ENCODE measurements at regions not wholly inside any gene's neighbourhood (a gene's known extent, or its start where the extent isn't known, plus 50 kb on each side); places are given as distances from the start of the nearest gene placed in this dataset.

DNA sequence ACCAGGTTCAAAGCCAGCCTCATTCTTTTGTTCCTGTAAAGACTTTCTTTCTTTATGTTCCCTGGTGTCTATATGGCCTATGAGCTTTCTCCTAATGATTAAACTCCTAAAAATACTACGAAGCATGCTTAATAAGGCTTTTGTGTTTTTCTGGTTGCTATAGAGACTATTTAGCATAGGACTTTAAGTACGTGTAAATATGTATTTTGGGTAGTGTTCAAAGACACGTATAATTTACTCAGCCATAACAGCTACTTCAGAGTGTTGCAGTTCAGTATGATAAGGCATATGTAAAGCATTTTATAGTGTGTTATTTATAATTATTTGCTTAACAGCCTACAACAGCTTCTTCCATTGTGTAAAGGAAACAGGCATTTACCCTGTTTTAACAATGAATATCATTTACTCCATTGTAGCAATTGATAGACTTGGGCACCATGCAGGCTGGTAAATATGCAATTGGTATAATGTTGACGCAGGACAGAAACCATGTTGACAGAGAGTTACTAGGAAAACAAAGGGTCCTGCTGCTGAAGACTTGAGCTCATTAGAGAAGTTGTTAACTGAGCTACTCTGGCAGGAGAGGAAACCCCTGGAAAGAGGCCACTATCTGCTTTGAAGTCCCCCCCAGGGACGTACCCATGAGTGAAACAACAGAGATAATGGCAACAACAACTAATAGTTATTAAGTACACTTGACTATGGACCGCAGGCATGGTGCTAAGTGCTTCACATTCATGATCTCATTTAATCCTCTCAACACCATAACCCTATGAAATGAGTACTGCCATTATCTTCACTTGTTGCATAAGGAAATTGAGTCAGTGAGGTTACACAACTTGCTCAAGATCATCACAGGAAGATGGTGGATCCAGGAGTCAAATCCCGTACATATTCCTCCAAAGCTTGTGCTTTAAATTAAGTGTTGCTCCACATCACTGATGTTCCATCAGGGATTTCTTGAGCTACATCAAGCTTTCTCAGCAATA, 342.2 kb upstream of the DYNLRB2 start:
- WGBS = 59% methylated on average over 7 of the region's 7 CpGs
- H3K9me3 ChIP-seq = no peaks in the 10 kb centered on the region
- no peaks in the 10 kb centered on the region for H3K27me3 ChIP-seq
- H3K4me3 ChIP-seq = no peak overlapping the region
- TF ChIP-seq, protein P1, sequence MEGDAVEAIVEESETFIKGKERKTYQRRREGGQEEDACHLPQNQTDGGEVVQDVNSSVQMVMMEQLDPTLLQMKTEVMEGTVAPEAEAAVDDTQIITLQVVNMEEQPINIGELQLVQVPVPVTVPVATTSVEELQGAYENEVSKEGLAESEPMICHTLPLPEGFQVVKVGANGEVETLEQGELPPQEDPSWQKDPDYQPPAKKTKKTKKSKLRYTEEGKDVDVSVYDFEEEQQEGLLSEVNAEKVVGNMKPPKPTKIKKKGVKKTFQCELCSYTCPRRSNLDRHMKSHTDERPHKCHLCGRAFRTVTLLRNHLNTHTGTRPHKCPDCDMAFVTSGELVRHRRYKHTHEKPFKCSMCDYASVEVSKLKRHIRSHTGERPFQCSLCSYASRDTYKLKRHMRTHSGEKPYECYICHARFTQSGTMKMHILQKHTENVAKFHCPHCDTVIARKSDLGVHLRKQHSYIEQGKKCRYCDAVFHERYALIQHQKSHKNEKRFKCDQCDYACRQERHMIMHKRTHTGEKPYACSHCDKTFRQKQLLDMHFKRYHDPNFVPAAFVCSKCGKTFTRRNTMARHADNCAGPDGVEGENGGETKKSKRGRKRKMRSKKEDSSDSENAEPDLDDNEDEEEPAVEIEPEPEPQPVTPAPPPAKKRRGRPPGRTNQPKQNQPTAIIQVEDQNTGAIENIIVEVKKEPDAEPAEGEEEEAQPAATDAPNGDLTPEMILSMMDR (IDR thresholded peaks at IDR 0.05) = no peak
- TF ChIP-seq POLR2AphosphoS5 (IDR thresholded peaks at IDR 0.05) (no peak), POLR2A (IDR thresholded peaks at IDR 0.05; ENCODE audit: low read depth) (no peak), EP300 (IDR thresholded peaks at IDR 0.05) (no peak)
- H3K4me1 ChIP-seq = no peaks in the 10 kb centered on the region
- DNase-seq (ENCODE audit: extremely low spot score) = no peak
- no peak overlapping the region for H3K27ac ChIP-seq (replicated peaks in 1 of 4)
- no peaks in the 10 kb centered on the region for H3K36me3 ChIP-seq
- intact Hi-C loops (cut with DNase I) = no loop called here

DNA sequence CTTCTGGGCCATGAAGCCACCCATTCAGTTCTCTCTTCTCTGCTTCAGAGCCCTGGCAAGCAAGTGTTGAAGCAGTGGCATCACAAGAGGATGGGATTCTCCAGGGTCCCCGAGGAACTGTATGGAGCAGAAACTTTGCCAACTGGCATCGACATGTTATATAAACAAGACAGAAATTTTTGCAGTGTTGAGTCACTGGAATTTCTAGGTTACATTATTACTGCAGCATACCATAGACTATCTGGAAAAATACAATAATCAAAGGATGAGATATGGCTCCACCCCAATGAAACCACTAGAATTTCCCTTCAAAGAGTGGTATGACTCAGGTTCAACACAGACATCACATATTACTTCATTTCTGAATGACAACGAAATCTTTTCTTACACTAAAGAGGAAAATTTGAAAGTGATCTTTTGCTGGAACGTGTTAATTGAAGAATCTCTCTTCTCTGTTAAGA, 343.0 kb upstream of the DYNLRB2 start:
- DNase-seq (ENCODE audit: extremely low spot score) = no peak
- H3K4me1 ChIP-seq = no peaks in the 10 kb centered on the region
- intact Hi-C loops (cut with DNase I) = no loop called here
- H3K36me3 ChIP-seq = no peaks in the 10 kb centered on the region
- TF ChIP-seq, protein P1 (IDR thresholded peaks at IDR 0.05) = no peak
- TF ChIP-seq EP300 (IDR thresholded peaks at IDR 0.05) = no peak
- no peak for TF ChIP-seq POLR2AphosphoS5 (IDR thresholded peaks at IDR 0.05)
- TF ChIP-seq POLR2A (IDR thresholded peaks at IDR 0.05; ENCODE audit: low read depth) = no peak
- no peaks in the 10 kb centered on the region for H3K27me3 ChIP-seq
- H3K27ac ChIP-seq (replicated peaks in 1 of 4) = no peak overlapping the region
- no peak overlapping the region for H3K4me3 ChIP-seq
- no peaks in the 10 kb centered on the region for H3K9me3 ChIP-seq
- WGBS = 52% methylated on average over 4 of the region's 4 CpGs

DNA sequence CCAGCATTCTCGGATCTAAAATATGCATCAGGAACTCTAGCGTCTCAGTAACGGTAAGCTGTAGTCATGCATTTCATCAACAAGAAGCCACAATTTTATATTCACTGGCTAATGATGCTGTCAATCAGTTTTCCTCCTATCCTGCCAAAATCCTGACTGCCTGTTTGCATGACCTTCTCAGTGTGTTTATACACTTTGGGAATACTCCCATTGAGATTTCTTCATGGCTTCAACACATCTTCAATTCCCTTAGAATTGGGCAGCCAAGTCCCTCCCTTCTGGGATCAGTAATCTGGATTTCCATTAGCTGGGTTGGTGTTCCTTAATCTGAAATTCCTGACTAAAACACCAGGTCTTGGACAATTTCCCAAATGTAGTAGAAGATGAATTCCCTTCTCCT, 348.9 kb upstream of the DYNLRB2 start:
- H3K27me3 ChIP-seq = no peaks in the 10 kb centered on the region
- DNase-seq (ENCODE audit: extremely low spot score) = no peak
- TF ChIP-seq POLR2AphosphoS5 (IDR thresholded peaks at IDR 0.05) = no peak
- TF ChIP-seq, protein P1 (IDR thresholded peaks at IDR 0.05) = no peak
- no peak for TF ChIP-seq EP300 (IDR thresholded peaks at IDR 0.05)
- no peak for TF ChIP-seq POLR2A (IDR thresholded peaks at IDR 0.05; ENCODE audit: low read depth)
- no peaks in the 10 kb centered on the region for H3K9me3 ChIP-seq
- no peaks in the 10 kb centered on the region for H3K4me1 ChIP-seq
- H3K4me3 ChIP-seq = no peak overlapping the region
- no peaks in the 10 kb centered on the region for H3K36me3 ChIP-seq
- WGBS = 74% methylated on average over 3 of the region's 3 CpGs
- intact Hi-C loops (cut with DNase I) = no loop called here
- no peak overlapping the region for H3K27ac ChIP-seq (replicated peaks in 1 of 4)

DNA sequence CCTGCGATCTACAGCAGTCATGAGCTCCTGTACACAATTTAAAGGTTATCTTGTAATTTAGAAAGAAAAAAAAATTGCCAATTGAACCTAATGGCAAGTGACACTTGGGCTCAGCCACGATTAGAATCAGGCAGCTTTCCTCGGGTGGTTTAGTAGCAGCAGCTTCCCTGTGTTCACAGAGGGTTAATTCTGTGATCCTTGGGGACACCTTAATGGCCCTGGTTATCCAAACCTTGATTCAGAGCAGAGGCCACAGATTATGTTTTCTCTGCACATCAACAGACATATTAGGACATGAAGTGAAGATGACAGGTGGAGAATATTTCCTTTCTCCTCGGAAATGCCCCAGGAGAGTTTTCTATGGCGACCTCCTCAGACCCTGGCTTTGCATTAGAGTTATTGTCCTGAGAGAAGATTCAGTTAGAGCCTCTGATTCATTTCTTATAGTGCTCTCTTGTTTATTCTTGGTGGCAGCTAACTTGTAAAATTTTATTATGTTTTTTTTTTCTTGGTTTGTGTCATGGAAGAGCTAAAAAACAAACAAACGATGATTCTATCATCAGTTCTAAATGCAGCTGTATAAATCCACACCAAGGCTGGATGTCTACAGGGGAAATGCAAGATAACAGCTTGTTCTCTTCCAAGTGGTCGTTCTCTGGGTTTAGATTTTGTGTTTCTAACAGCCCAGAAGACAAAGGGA, 351.2 kb upstream of the DYNLRB2 start:
- no peaks in the 10 kb centered on the region for H3K36me3 ChIP-seq
- DNase-seq (ENCODE audit: extremely low spot score) = no peak
- no peak overlapping the region for H3K27ac ChIP-seq (replicated peaks in 1 of 4)
- no peak overlapping the region for H3K4me3 ChIP-seq
- WGBS = 75% methylated on average over 6 of the region's 7 CpGs
- H3K9me3 ChIP-seq = no peaks in the 10 kb centered on the region
- TF ChIP-seq EP300 (IDR thresholded peaks at IDR 0.05) (no peak), POLR2A (IDR thresholded peaks at IDR 0.05; ENCODE audit: low read depth) (no peak), POLR2AphosphoS5 (IDR thresholded peaks at IDR 0.05) (no peak)
- TF ChIP-seq, protein P1 (IDR thresholded peaks at IDR 0.05) = no peak
- H3K4me1 ChIP-seq = no peaks in the 10 kb centered on the region
- H3K27me3 ChIP-seq = no peaks in the 10 kb centered on the region
- intact Hi-C loops (cut with DNase I) = no loop called here

All from esophagus muscularis mucosa (tissue), 4 donors.